CD4-positive, CD25-positive, alpha-beta regulatory T cell (primary cell): ENCODE measurements at regions not wholly inside any gene's neighbourhood (a gene's known extent, or its start where the extent isn't known, plus 50 kb on each side); places are given as distances from the start of the nearest gene placed in this dataset.

Source experiments
- ATAC-seq, 2 donors: fragments of 150-1000 bp; cut with Tn5 transposase; one replicate each; pipeline ENCODE4 v1.10.0; 2021; ENCODE audit warnings: low read depth in 2 of 2, moderate number of reproducible peaks in 2 of 2, moderate library complexity in 1 of 2
- DNase-seq, 3 donors: peaks; one replicate each; pipeline versions ENCODE4 v3.0.0 to v3.0.0-alpha.2; 2012 to 2022; ENCODE audit warnings: mixed read lengths in 1 of 3
- H3K27ac ChIP-seq: one replicate; pipeline ENCODE4 v1.7.0; 2013; ENCODE audit warnings: mild to moderate bottlenecking, low read length; ENCODE audit not compliant: insufficient read depth, poor library complexity, severe bottlenecking
- H3K27me3 ChIP-seq: one replicate; pipeline ENCODE4 v1.7.0; 2013; ENCODE audit warnings: low read length; ENCODE audit not compliant: control insufficient read depth, insufficient read depth
- H3K36me3 ChIP-seq: one replicate; pipeline ENCODE4 v1.7.0; 2013; ENCODE audit warnings: mild to moderate bottlenecking, low read length, moderate library complexity; ENCODE audit not compliant: control insufficient read depth, insufficient read depth
- H3K4me1 ChIP-seq: 2 replicates; pipeline ENCODE4 v1.7.0; 2013; ENCODE audit warnings: mild to moderate bottlenecking, low read length; ENCODE audit not compliant: insufficient read depth, control insufficient read depth, poor library complexity, severe bottlenecking
- H3K4me3 ChIP-seq: one replicate; pipeline ENCODE4 v1.7.0; 2013; ENCODE audit warnings: low read depth, mild to moderate bottlenecking, low read length, moderate library complexity
- H3K9me3 ChIP-seq, 2 experiments: 1 replicate in 1 of 2; 2 replicates in 1 of 2; pipeline ENCODE4 v1.7.0; 2013; ENCODE audit warnings: low read length in 2 of 2, mild to moderate bottlenecking in 1 of 2, moderate library complexity in 1 of 2; ENCODE audit not compliant: control insufficient read depth in 2 of 2
- H3K27ac Mint-ChIP-seq, 3 donors: one replicate each; pipeline ENCODE4 v1.8.0; 2020 to 2022; ENCODE audit warnings: mild to moderate bottlenecking in 3 of 3, mixed read lengths in 3 of 3, moderate library complexity in 2 of 3
- H3K27me3 Mint-ChIP-seq: one replicate; pipeline ENCODE4 v1.8.0; 2022; ENCODE audit warnings: mild to moderate bottlenecking, mixed read lengths
- H3K36me3 Mint-ChIP-seq: one replicate; pipeline ENCODE4 v1.8.0; 2020; ENCODE audit warnings: mixed read lengths
- H3K4me1 Mint-ChIP-seq, 4 donors: one replicate each; pipeline ENCODE4 v1.8.0; 2020 to 2022; ENCODE audit warnings: mixed read lengths in 4 of 4, mild to moderate bottlenecking in 1 of 4
- H3K4me3 Mint-ChIP-seq, 4 donors: one replicate each; pipeline ENCODE4 v1.8.0; 2020 to 2022; ENCODE audit warnings: mild to moderate bottlenecking in 4 of 4, mixed read lengths in 4 of 4, moderate library complexity in 3 of 4
- H3K9me3 Mint-ChIP-seq, 7 donors: one replicate each; pipeline ENCODE4 v1.8.0; 2020 to 2022; ENCODE audit warnings: mixed read lengths in 7 of 7, mild to moderate bottlenecking in 3 of 7, moderate library complexity in 2 of 7

- Mint-ChIP-seq H3K27ac (no peak overlapping the region), H3K4me1 (no peaks in the 10 kb centered on the region), H3K27me3 (no peaks in the 10 kb centered on the region), H3K9me3 (peaks cover 0 to 3% (median 0%) of the 10 kb centered on the region in 7 donors), H3K36me3 (no peaks in the 10 kb centered on the region), H3K4me3 (no peak overlapping the region)
- DNase-seq: no peak
- H3K27ac ChIP-seq: no peak overlapping the region
- H3K4me1 ChIP-seq: no peaks in the 10 kb centered on the region
- no peak for ATAC-seq
- no peak overlapping the region for H3K4me3 ChIP-seq
- H3K27me3 ChIP-seq: no peaks in the 10 kb centered on the region
- no peaks in the 10 kb centered on the region for H3K9me3 ChIP-seq
- no peaks in the 10 kb centered on the region for H3K36me3 ChIP-seq
These were observed 134.4 kb upstream of the KCNH8 start for GRCh38 chr3:19013879-19014278.

- Mint-ChIP-seq H3K9me3 (peaks cover 0 to 3% (median 0%) of the 10 kb centered on the region in 7 donors), H3K4me3 (no peak overlapping the region), H3K4me1 (no peaks in the 10 kb centered on the region), H3K27me3 (no peaks in the 10 kb centered on the region), H3K27ac (no peak overlapping the region), H3K36me3 (no peaks in the 10 kb centered on the region)
- no peaks in the 10 kb centered on the region for H3K9me3 ChIP-seq
- H3K36me3 ChIP-seq: no peaks in the 10 kb centered on the region
- H3K4me3 ChIP-seq: no peak overlapping the region
- no peaks in the 10 kb centered on the region for H3K27me3 ChIP-seq
- H3K27ac ChIP-seq: no peak overlapping the region
- ATAC-seq (no peak), DNase-seq (no peak)
- H3K4me1 ChIP-seq: no peaks in the 10 kb centered on the region
These were observed 135.5 kb upstream of the KCNH8 start for GRCh38 chr3:19012846-19013245.

- no peak overlapping the region for H3K4me3 ChIP-seq
- Mint-ChIP-seq H3K9me3 (peaks cover 0 to 4% (median 0%) of the 10 kb centered on the region in 7 donors), H3K36me3 (no peaks in the 10 kb centered on the region), H3K27me3 (no peaks in the 10 kb centered on the region), H3K27ac (no peak overlapping the region), H3K4me1 (no peaks in the 10 kb centered on the region), H3K4me3 (no peak overlapping the region)
- no peaks in the 10 kb centered on the region for H3K4me1 ChIP-seq
- no peaks in the 10 kb centered on the region for H3K27me3 ChIP-seq
- no peak overlapping the region for H3K27ac ChIP-seq
- DNase-seq: no peak
- no peaks in the 10 kb centered on the region for H3K9me3 ChIP-seq
- no peak for ATAC-seq
- H3K36me3 ChIP-seq: no peaks in the 10 kb centered on the region
These were observed 145.7 kb upstream of the KCNH8 start for GRCh38 chr3:19002606-19003005.

- Mint-ChIP-seq H3K27me3 (no peaks in the 10 kb centered on the region), H3K36me3 (no peaks in the 10 kb centered on the region), H3K4me1 (no peaks in the 10 kb centered on the region), H3K27ac (no peak overlapping the region), H3K4me3 (no peak overlapping the region), H3K9me3 (peaks cover 0 to 12% (median 0%) of the 10 kb centered on the region in 7 donors)
- Histone ChIP-seq H3K36me3 (no peaks in the 10 kb centered on the region), H3K4me3 (no peak overlapping the region), H3K4me1 (no peaks in the 10 kb centered on the region), H3K27ac (no peak overlapping the region), H3K27me3 (no peaks in the 10 kb centered on the region), H3K9me3 (no peaks in the 10 kb centered on the region)
- no peak for DNase-seq
- ATAC-seq: no peak
These were observed 150.2 kb upstream of the KCNH8 start for GRCh38 chr3:18998069-18998468.

GRCh38 chr3:18992709-18993108, 155.6 kb upstream of the KCNH8 start:
- no peak overlapping the region for H3K4me3 Mint-ChIP-seq
- H3K27me3 Mint-ChIP-seq: peaks cover 4% of the 10 kb centered on the region
- DNase-seq (no peak), ATAC-seq (no peak)
- peaks cover 0 to 12% (median 0%) of the 10 kb centered on the region in 7 donors for H3K9me3 Mint-ChIP-seq
- no peak overlapping the region for H3K27ac ChIP-seq
- H3K36me3 Mint-ChIP-seq: no peaks in the 10 kb centered on the region
- H3K36me3 ChIP-seq: no peaks in the 10 kb centered on the region
- peaks cover 2% of the 10 kb centered on the region for H3K27me3 ChIP-seq
- H3K4me3 ChIP-seq: no peak overlapping the region
- H3K9me3 ChIP-seq: no peaks in the 10 kb centered on the region
- H3K27ac Mint-ChIP-seq: no peak overlapping the region
- no peaks in the 10 kb centered on the region for H3K4me1 ChIP-seq
- peaks cover 0 to 10% (median 2%) of the 10 kb centered on the region in 4 donors for H3K4me1 Mint-ChIP-seq

GRCh38 chr3:18989237-18989795, 159.0 kb upstream of the KCNH8 start:
- Mint-ChIP-seq H3K27me3 (peaks cover 5% of the 10 kb centered on the region), H3K27ac (no peak overlapping the region), H3K4me1 (peaks cover 0 to 10% (median 2%) of the 10 kb centered on the region in 4 donors), H3K4me3 (peak overlapping the region in 1 of 4 donors; percentile 17), H3K9me3 (peaks cover 0 to 3% (median 0%) of the 10 kb centered on the region in 7 donors), H3K36me3 (no peaks in the 10 kb centered on the region)
- H3K4me3 ChIP-seq: no peak overlapping the region
- H3K27me3 ChIP-seq: peaks cover 4% of the 10 kb centered on the region
- no peaks in the 10 kb centered on the region for H3K4me1 ChIP-seq
- H3K9me3 ChIP-seq: no peaks in the 10 kb centered on the region
- H3K27ac ChIP-seq: no peak overlapping the region
- ATAC-seq: no peak
- H3K36me3 ChIP-seq: no peaks in the 10 kb centered on the region
- DNase-seq: peak in 1 of 3 donors; percentile 9

GRCh38 chr3:18988614-18989229, 159.6 kb upstream of the KCNH8 start:
- peaks cover 0 to 10% (median 2%) of the 10 kb centered on the region in 4 donors for H3K4me1 Mint-ChIP-seq
- DNase-seq (peak in 2 of 3 donors; percentile 16 to 44), ATAC-seq (peak in 1 of 2 donors; percentile 31)
- H3K27ac ChIP-seq: no peak overlapping the region
- H3K36me3 Mint-ChIP-seq: no peaks in the 10 kb centered on the region
- no peak overlapping the region for H3K27ac Mint-ChIP-seq
- no peaks in the 10 kb centered on the region for H3K9me3 ChIP-seq
- H3K9me3 Mint-ChIP-seq: peaks cover 0 to 3% (median 0%) of the 10 kb centered on the region in 7 donors
- peaks cover 5% of the 10 kb centered on the region for H3K27me3 Mint-ChIP-seq
- H3K4me3 ChIP-seq: no peak overlapping the region
- no peaks in the 10 kb centered on the region for H3K36me3 ChIP-seq
- H3K27me3 ChIP-seq: peaks cover 4% of the 10 kb centered on the region
- H3K4me3 Mint-ChIP-seq: no peak overlapping the region
- no peaks in the 10 kb centered on the region for H3K4me1 ChIP-seq
